Panc1 (cell line): ENCODE measurements at regions not wholly inside any gene's neighbourhood (a gene's known extent, or its start where the extent isn't known, plus 50 kb on each side); places are given as distances from the start of the nearest gene placed in this dataset.

Source experiments
- ATAC-seq: fragments of 200-7000 bp; cut with Tn5 transposase; 2 replicates; pipeline ENCODE4 v1.9.1; 2020; ENCODE audit warnings: mild to moderate bottlenecking, moderate library complexity
- BruUV-seq: library from RNA; stranded (reverse); fragments of 400-500 nt; replicated peaks from 2 replicates; lab custom pipeline; 2021; lab: Mats Ljungman, UMichigan
- CTCF ChIA-PET: fragments of 300-600 bp; sonication (Branson Sonifier 250); formaldehyde crosslinking; loops from one replicate; lab custom pipeline; 2022; ENCODE audit warnings: antibody characterized with exemption; lab: Charles Lee
- POLR2A ChIA-PET: fragments of 300-600 bp; sonication (Branson Sonifier 250); formaldehyde crosslinking; loops from one replicate; lab custom pipeline; 2022; ENCODE audit warnings: antibody characterized with exemption; lab: Charles Lee
- DNase-seq: peaks from one replicate; pipeline ENCODE4 v3.0.0-alpha.2; 2010; ENCODE audit warnings: low read depth, low spot score
- H3K27ac ChIP-seq: 2 replicates; pipeline ENCODE4 v1.5.1; 2011; ENCODE audit warnings: mild to moderate bottlenecking, low read length, inconsistent platforms
- H3K27me3 ChIP-seq: fragments of 200-500 bp; sonication (Bioruptor generic); 2 replicates; pipeline ENCODE4 v1.6.0; 2014; ENCODE audit warnings: low read length, inconsistent platforms; ENCODE audit not compliant: control insufficient read depth, insufficient read depth
- H3K36me3 ChIP-seq: fragments of 200-500 bp; sonication (Bioruptor generic); 2 replicates; pipeline ENCODE4 v1.5.1; 2014; ENCODE audit warnings: inconsistent platforms, mild to moderate bottlenecking, low read length, moderate library complexity; ENCODE audit not compliant: control insufficient read depth, insufficient read depth
- H3K4me1 ChIP-seq: 2 replicates; pipeline ENCODE4 v1.5.1; 2011; ENCODE audit warnings: inconsistent platforms, mild to moderate bottlenecking, low read length, moderate library complexity; ENCODE audit not compliant: control insufficient read depth, insufficient read depth
- H3K4me3 ChIP-seq, 2 experiments: 2 replicates each; pipeline ENCODE4 v1.5.1; 2011 to 2012; ENCODE audit warnings: low read depth in 2 of 2, low read length in 2 of 2, mild to moderate bottlenecking in 2 of 2, inconsistent platforms in 1 of 2, moderate library complexity in 1 of 2
- H3K9me3 ChIP-seq: fragments of 200-500 bp; sonication (Bioruptor generic); 2 replicates; pipeline ENCODE4 v1.5.1; 2014; ENCODE audit warnings: low read depth, mild to moderate bottlenecking, inconsistent platforms, low read length, moderate library complexity; ENCODE audit not compliant: control insufficient read depth, insufficient read depth
- POLR2AphosphoS5 ChIP-seq: IDR thresholded peaks from 2 replicates; pipeline ENCODE4 v1.6.1; 2012; ENCODE audit warnings: mild to moderate bottlenecking, low read depth, low read length, moderate library complexity
- SIN3A ChIP-seq: IDR thresholded peaks from 2 replicates; pipeline ENCODE4 v1.6.1; 2012; ENCODE audit warnings: low read depth, mild to moderate bottlenecking, low read length, moderate library complexity, borderline replicate concordance; ENCODE audit not compliant: insufficient read depth
- TCF7L2 ChIP-seq: IDR thresholded peaks from 2 replicates; pipeline ENCODE4 v1.6.1; 2011; ENCODE audit warnings: mild to moderate bottlenecking, low read depth, low read length, inconsistent platforms
- in situ Hi-C: cut with HindIII; loops from 2 replicates; pipeline ENCODE4 v1.10.0; 2016; ENCODE audit warnings: low sequenced_read_pairs, low pct_unique_long_range_greater_than_20kb
- intact Hi-C: fragments of 100-400 bp; cut with micrococcal nuclease; formaldehyde crosslinking; loops from one replicate; pipeline ENCODE4 v1.10.0; 2022; ENCODE audit not compliant: unreplicated experiment
- TF ChIP-seq, protein P1 (sequence below): fragments of 450-650 bp; IDR thresholded peaks from 2 replicates; pipeline ENCODE4 v1.5.1; 2017; ENCODE audit warnings: mild to moderate bottlenecking
- TF ChIP-seq, protein P2 (sequence below), 2 experiments: IDR thresholded peaks; 2 replicates each; pipeline ENCODE4 v1.6.1; 2011 to 2012; ENCODE audit warnings: low read depth in 2 of 2, control low read depth in 1 of 2, low read length in 1 of 2, mild to moderate bottlenecking in 1 of 2, moderate library complexity in 1 of 2; ENCODE audit not compliant: insufficient read depth in 1 of 2

DNA sequence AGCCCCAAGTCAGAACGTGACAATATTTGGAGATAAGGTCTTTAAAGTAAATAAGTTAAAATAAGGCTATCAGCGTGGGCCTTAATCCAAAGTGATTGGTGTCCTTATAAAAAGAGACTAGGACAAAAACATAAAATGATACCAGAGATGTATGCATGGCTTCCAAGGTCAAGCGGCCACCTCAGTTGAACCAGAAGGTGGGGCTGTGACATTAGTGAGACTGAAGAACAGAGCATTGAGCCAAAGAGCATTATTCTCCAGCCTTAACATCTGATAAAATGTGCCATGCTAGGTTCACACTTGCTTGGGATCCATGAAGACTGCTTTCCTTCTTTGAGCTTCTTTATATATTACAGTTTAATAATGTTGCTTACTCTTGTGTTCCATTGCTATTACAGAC lies 554.6 kb downstream of the PLA2G4A start:
- Histone ChIP-seq H3K4me3 (no peak overlapping the region), H3K27ac (no peak overlapping the region), H3K27me3 (no peaks in the 10 kb centered on the region), H3K4me1 (no peaks in the 10 kb centered on the region), H3K36me3 (no peaks in the 10 kb centered on the region; the same call in 1 of the 2 replicates), H3K9me3 (no peaks in the 10 kb centered on the region)
- ATAC-seq: no peak
- in situ Hi-C loops: no loop called here
- BruUV-seq: no TSS peak
- TF ChIP-seq, protein P1, sequence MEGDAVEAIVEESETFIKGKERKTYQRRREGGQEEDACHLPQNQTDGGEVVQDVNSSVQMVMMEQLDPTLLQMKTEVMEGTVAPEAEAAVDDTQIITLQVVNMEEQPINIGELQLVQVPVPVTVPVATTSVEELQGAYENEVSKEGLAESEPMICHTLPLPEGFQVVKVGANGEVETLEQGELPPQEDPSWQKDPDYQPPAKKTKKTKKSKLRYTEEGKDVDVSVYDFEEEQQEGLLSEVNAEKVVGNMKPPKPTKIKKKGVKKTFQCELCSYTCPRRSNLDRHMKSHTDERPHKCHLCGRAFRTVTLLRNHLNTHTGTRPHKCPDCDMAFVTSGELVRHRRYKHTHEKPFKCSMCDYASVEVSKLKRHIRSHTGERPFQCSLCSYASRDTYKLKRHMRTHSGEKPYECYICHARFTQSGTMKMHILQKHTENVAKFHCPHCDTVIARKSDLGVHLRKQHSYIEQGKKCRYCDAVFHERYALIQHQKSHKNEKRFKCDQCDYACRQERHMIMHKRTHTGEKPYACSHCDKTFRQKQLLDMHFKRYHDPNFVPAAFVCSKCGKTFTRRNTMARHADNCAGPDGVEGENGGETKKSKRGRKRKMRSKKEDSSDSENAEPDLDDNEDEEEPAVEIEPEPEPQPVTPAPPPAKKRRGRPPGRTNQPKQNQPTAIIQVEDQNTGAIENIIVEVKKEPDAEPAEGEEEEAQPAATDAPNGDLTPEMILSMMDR: peak; percentile 26; the same call in 1 of the 2 replicates
- TF ChIP-seq SIN3A: no peak
- TF ChIP-seq, protein P2, sequence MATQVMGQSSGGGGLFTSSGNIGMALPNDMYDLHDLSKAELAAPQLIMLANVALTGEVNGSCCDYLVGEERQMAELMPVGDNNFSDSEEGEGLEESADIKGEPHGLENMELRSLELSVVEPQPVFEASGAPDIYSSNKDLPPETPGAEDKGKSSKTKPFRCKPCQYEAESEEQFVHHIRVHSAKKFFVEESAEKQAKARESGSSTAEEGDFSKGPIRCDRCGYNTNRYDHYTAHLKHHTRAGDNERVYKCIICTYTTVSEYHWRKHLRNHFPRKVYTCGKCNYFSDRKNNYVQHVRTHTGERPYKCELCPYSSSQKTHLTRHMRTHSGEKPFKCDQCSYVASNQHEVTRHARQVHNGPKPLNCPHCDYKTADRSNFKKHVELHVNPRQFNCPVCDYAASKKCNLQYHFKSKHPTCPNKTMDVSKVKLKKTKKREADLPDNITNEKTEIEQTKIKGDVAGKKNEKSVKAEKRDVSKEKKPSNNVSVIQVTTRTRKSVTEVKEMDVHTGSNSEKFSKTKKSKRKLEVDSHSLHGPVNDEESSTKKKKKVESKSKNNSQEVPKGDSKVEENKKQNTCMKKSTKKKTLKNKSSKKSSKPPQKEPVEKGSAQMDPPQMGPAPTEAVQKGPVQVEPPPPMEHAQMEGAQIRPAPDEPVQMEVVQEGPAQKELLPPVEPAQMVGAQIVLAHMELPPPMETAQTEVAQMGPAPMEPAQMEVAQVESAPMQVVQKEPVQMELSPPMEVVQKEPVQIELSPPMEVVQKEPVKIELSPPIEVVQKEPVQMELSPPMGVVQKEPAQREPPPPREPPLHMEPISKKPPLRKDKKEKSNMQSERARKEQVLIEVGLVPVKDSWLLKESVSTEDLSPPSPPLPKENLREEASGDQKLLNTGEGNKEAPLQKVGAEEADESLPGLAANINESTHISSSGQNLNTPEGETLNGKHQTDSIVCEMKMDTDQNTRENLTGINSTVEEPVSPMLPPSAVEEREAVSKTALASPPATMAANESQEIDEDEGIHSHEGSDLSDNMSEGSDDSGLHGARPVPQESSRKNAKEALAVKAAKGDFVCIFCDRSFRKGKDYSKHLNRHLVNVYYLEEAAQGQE (IDR thresholded peaks at IDR 0.05; ENCODE audit: insufficient read depth in 1 of 2, low read depth in 2 of 2, low read length in 1 of 2): no peak
- ChIA-PET CTCF (no interaction called here), POLR2A (no interaction called here)
- intact Hi-C loops: no loop called here
- no peak for DNase-seq

DNA sequence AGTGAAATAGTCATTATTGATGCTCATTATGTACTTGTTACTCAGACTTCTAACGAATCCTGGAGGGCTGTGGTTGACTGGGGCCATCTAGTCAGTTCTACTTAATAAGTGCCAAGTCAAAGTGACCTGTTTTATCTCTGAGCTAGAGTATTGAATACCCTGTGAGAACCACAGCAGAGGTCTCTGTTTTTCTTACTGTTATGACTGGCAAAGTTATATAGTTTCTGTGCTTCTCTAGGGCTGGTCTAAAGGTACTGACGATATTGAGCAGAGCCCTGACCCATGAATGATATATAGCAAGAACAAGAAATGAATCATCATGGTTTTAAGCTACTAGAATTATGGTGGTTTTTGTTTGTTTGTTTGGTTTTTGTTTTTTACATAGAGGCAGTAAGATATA lies 555.8 kb downstream of the PLA2G4A start:
- POLR2A ChIA-PET: no interaction called here

More for the DNA sequence above, 555.8 kb downstream of the PLA2G4A start:
- intact Hi-C loops (no loop called here), in situ Hi-C loops (no loop called here)
- Histone ChIP-seq H3K4me1 (no peaks in the 10 kb centered on the region), H3K27ac (no peak overlapping the region), H3K36me3 (no peaks in the 10 kb centered on the region; the same call in 1 of the 2 replicates), H3K4me3 (no peak overlapping the region), H3K9me3 (no peaks in the 10 kb centered on the region), H3K27me3 (no peaks in the 10 kb centered on the region)
- CTCF ChIA-PET: no interaction called here
- no TSS peak for BruUV-seq
- ATAC-seq (no peak), DNase-seq (no peak)
- TF ChIP-seq, protein P2 (IDR thresholded peaks at IDR 0.05; ENCODE audit: insufficient read depth in 1 of 2, low read depth in 2 of 2, low read length in 1 of 2): no peak
- TF ChIP-seq POLR2AphosphoS5: no peak
- no peak for TF ChIP-seq SIN3A
- TF ChIP-seq, protein P1: no peak
- TF ChIP-seq TCF7L2: no peak
